Activated CD8-positive, alpha-beta T cell treated with anti-CD3 and anti-CD28 coated beads for 36 hours (primary cell): ENCODE measurements at regions not wholly inside any gene's neighbourhood (a gene's known extent, or its start where the extent isn't known, plus 50 kb on each side); places are given as distances from the start of the nearest gene placed in this dataset.

Experiments
- ATAC-seq: fragments of 200-7000 bp; cut with Tn5 transposase; one replicate; pipeline ENCODE4 v1.10.0; 2021; ENCODE audit warnings: mild to moderate bottlenecking, moderate library complexity
- CTCF ChIA-PET: fragments of 350-600 bp; sonication (Branson Sonifier 250); formaldehyde crosslinking; loops from one replicate; lab custom pipeline; 2021; ENCODE audit warnings: antibody characterized with exemption; lab: Charles Lee
- POLR2A ChIA-PET: fragments of 350-600 bp; sonication (Branson Sonifier 250); formaldehyde crosslinking; loops from one replicate; lab custom pipeline; 2021; ENCODE audit warnings: antibody characterized with exemption; lab: Charles Lee
- DNase-seq: peaks from one replicate; pipeline ENCODE4 v3.0.0-alpha.2; 2020
- H3K27ac Mint-ChIP-seq: one replicate; pipeline ENCODE4 v1.8.0; 2021; ENCODE audit warnings: mild to moderate bottlenecking, mixed read lengths
- H3K27me3 Mint-ChIP-seq: one replicate; pipeline ENCODE4 v1.8.0; 2021; ENCODE audit warnings: mixed read lengths
- H3K36me3 Mint-ChIP-seq: one replicate; pipeline ENCODE4 v1.8.0; 2021; ENCODE audit warnings: low read depth, mixed read lengths
- H3K4me1 Mint-ChIP-seq: one replicate; pipeline ENCODE4 v1.8.0; 2021; ENCODE audit warnings: low read depth, mixed read lengths
- H3K4me3 Mint-ChIP-seq: one replicate; pipeline ENCODE4 v1.8.0; 2021; ENCODE audit warnings: mild to moderate bottlenecking, moderate library complexity, mixed read lengths
- H3K9me3 Mint-ChIP-seq: one replicate; pipeline ENCODE4 v1.8.0; 2021; ENCODE audit warnings: mixed read lengths
- intact Hi-C: fragments of 100-400 bp; cut with micrococcal nuclease; formaldehyde crosslinking; loops from one replicate; pipeline ENCODE4 v1.10.0; 2022
- TF ChIP-seq, protein P1 (sequence below): fragments of 200-600 bp; IDR thresholded peaks from one replicate; pipeline ENCODE4 v1.8.0; 2022; ENCODE audit warnings: antibody characterized with exemption, mild to moderate bottlenecking

DNA sequence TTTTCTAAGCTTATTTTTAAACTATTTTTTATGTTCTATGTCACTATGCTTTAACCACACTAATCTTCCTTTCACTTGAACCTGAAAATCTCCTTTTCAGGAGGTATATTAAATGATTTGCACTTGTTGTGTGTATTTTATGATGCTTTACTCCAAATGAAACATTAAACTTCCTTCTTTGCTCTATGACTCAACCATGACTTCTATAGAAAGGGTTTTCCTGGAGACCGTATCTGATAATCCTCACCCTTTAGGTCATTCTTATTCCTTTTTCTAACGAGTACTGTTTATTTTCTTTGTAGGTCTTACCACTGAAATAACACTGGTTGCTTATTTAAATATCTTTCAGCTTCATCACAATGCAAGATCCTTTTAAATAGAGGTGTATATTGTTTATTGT, 1163.2 kb downstream of the PCDH18 start:
- TF ChIP-seq, protein P1, sequence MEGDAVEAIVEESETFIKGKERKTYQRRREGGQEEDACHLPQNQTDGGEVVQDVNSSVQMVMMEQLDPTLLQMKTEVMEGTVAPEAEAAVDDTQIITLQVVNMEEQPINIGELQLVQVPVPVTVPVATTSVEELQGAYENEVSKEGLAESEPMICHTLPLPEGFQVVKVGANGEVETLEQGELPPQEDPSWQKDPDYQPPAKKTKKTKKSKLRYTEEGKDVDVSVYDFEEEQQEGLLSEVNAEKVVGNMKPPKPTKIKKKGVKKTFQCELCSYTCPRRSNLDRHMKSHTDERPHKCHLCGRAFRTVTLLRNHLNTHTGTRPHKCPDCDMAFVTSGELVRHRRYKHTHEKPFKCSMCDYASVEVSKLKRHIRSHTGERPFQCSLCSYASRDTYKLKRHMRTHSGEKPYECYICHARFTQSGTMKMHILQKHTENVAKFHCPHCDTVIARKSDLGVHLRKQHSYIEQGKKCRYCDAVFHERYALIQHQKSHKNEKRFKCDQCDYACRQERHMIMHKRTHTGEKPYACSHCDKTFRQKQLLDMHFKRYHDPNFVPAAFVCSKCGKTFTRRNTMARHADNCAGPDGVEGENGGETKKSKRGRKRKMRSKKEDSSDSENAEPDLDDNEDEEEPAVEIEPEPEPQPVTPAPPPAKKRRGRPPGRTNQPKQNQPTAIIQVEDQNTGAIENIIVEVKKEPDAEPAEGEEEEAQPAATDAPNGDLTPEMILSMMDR = no peak
- intact Hi-C loops = no loop called here

DNA sequence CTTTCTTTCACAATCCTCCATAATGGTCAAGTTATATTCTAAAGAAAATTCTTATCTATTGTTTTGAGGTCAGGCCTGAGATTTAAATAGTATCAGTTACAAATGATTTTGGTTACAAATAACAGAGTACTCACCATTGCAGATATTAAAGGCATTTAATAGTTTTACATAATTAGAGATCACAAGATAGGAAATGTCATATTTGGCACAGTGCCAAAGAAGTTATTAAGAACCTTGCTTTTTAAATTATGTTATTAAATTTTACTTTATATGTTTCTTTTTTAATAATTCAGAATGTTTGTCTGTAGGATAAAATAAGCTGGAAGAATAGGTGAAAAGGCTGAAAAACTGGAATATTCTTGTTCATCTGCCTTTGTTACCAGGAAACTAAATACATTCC, 1174.7 kb downstream of the PCDH18 start:
- no peaks in the 10 kb centered on the region for H3K36me3 Mint-ChIP-seq
- POLR2A ChIA-PET = no interaction called here
- DNase-seq (no peak), ATAC-seq (no peak)
- H3K4me3 Mint-ChIP-seq = no peak overlapping the region
- H3K27me3 Mint-ChIP-seq = no peaks in the 10 kb centered on the region
- H3K27ac Mint-ChIP-seq = no peak overlapping the region
- CTCF ChIA-PET = no interaction called here
- no peaks in the 10 kb centered on the region for H3K4me1 Mint-ChIP-seq
- TF ChIP-seq, protein P1 = no peak
- H3K9me3 Mint-ChIP-seq = peaks cover 5% of the 10 kb centered on the region
- intact Hi-C loops = no loop called here

More for the DNA sequence above, 1163.2 kb downstream of the PCDH18 start:
- Mint-ChIP-seq H3K27me3 (no peaks in the 10 kb centered on the region), H3K4me3 (no peak overlapping the region), H3K36me3 (no peaks in the 10 kb centered on the region), H3K4me1 (no peaks in the 10 kb centered on the region), H3K9me3 (peaks cover 3% of the 10 kb centered on the region), H3K27ac (no peak overlapping the region)
- POLR2A ChIA-PET = no interaction called here
- DNase-seq = no peak
- ATAC-seq = no peak
- CTCF ChIA-PET = no interaction called here

DNA sequence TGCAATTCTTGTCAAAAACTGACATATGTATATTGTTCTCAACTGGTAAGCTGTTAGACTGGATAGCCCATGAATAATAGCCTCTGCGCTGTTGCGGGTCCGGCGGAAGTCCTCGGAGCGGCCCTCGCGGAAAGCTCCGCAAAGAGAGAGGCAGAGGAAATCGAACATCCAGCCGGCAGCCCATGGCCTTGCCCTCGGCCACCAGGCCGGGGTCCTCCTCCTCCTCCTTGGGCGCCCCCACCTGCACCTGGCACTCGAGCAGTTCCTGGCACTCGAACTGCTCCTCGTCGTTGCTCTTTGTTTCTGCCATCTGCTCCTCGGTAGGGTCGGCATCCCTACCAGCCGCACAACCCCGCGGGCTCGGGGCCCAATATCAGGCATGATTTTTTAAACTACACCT, 1176.3 kb downstream of the PCDH18 start:
- TF ChIP-seq, protein P1 = no peak
- ChIA-PET POLR2A (no interaction called here), CTCF (no interaction called here)
- Mint-ChIP-seq H3K4me3 (no peak overlapping the region), H3K4me1 (no peaks in the 10 kb centered on the region), H3K9me3 (peaks cover 5% of the 10 kb centered on the region), H3K36me3 (no peaks in the 10 kb centered on the region), H3K27me3 (no peaks in the 10 kb centered on the region), H3K27ac (no peak overlapping the region)
- DNase-seq (no peak), ATAC-seq (no peak)
- intact Hi-C loops = no loop called here

DNA sequence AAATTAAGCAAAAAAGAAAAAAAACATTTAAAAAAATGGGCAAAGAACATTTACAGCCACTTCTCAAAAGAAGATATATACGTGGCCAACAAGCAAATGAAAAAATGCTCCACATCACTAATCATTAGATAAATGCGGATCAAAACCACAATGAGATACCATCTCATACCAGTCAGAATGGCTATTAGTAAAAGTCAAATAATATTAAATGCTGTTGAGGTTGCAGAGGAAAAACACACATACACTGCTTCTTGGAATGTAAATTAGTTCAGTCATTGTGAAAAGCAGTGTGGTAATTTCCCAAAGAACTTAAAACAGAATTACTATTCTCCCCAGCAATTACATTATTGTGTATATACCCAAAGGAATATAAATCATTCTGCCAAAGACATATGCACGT, 1189.0 kb downstream of the PCDH18 start:
- TF ChIP-seq, protein P1 = no peak
- Mint-ChIP-seq H3K9me3 (peaks cover 17% of the 10 kb centered on the region), H3K4me1 (no peaks in the 10 kb centered on the region), H3K4me3 (no peak overlapping the region), H3K36me3 (no peaks in the 10 kb centered on the region), H3K27me3 (no peaks in the 10 kb centered on the region), H3K27ac (no peak overlapping the region)
- no peak for DNase-seq
- ATAC-seq = no peak
- intact Hi-C loops = no loop called here
- ChIA-PET POLR2A (no interaction called here), CTCF (no interaction called here)

DNA sequence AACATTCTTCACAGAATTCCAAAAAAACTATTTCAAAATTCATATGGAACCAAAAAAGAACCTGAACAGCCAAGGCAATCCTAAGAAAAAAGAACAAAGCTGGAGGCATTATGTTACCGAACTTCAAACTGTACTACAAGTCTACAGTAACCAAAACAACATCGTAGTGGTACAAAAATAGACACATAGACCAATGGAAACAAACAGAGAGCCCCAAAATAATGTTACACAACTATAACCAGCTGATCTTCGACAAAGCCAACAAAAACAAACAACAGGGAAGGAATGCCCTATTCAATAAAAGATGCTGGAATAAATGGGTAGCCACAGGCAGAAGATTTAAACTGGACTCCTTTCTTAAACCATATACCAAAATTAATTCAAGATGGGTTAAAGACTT, 1189.6 kb downstream of the PCDH18 start:
- Mint-ChIP-seq H3K4me1 (no peaks in the 10 kb centered on the region), H3K4me3 (no peak overlapping the region), H3K36me3 (no peaks in the 10 kb centered on the region), H3K27me3 (no peaks in the 10 kb centered on the region), H3K9me3 (peaks cover 17% of the 10 kb centered on the region), H3K27ac (no peak overlapping the region)
- ChIA-PET POLR2A (no interaction called here), CTCF (no interaction called here)
- TF ChIP-seq, protein P1 = no peak
- DNase-seq (no peak), ATAC-seq (no peak)
- intact Hi-C loops = no loop called here
